Neuronal stem cell (in vitro differentiated cells): ENCODE measurements at regions not wholly inside any gene's neighbourhood (a gene's known extent, or its start where the extent isn't known, plus 50 kb on each side); places are given as distances from the start of the nearest gene placed in this dataset. TPM values are rescaled to one million over a fixed set of nuclear protein-coding genes. Genes with fewer than 3 reads are reported as not detected.

Experiments
- DNase-seq: peaks from one replicate; pipeline ENCODE4 v3.0.0-alpha.2; 2013; ENCODE audit warnings: low spot score
- H2AFZ ChIP-seq: one replicate; pipeline ENCODE4 v1.6.1; 2013; ENCODE audit warnings: mild to moderate bottlenecking, low read length, inconsistent platforms
- H2AK5ac ChIP-seq: 2 replicates; pipeline ENCODE4 v1.6.1; 2013; ENCODE audit warnings: low read depth, mild to moderate bottlenecking, inconsistent platforms, low read length, moderate library complexity, mixed read lengths
- H2BK120ac ChIP-seq: 2 replicates; pipeline ENCODE4 v1.6.1; 2013; ENCODE audit warnings: low read depth, mild to moderate bottlenecking, inconsistent platforms, low read length, moderate library complexity, mixed read lengths
- H2BK12ac ChIP-seq: one replicate; pipeline ENCODE4 v1.6.1; 2013; ENCODE audit warnings: low read length, inconsistent platforms
- H2BK15ac ChIP-seq: 2 replicates; pipeline ENCODE4 v1.6.1; 2013; ENCODE audit warnings: mild to moderate bottlenecking, low read length, inconsistent platforms, mixed read lengths
- H2BK5ac ChIP-seq: one replicate; pipeline ENCODE4 v1.6.1; 2013; ENCODE audit warnings: inconsistent platforms, mild to moderate bottlenecking, low read length, moderate library complexity
- H3K14ac ChIP-seq: one replicate; pipeline ENCODE4 v1.6.1; 2013; ENCODE audit warnings: low read length, inconsistent platforms
- H3K18ac ChIP-seq: 2 replicates; pipeline ENCODE4 v1.6.1; 2013; ENCODE audit warnings: low read length, inconsistent platforms
- H3K23ac ChIP-seq: 2 replicates; pipeline ENCODE4 v1.6.1; 2013; ENCODE audit warnings: low read depth, mild to moderate bottlenecking, mixed read lengths, low read length, inconsistent platforms; ENCODE audit not compliant: poor library complexity
- H3K27ac ChIP-seq: replicated peaks from 3 replicates; pipeline ENCODE4 v1.5.1; 2013; ENCODE audit warnings: low read length, inconsistent platforms
- H3K27me3 ChIP-seq, 3 experiments: 2 replicates each; pipeline ENCODE4 v1.6.1; 2013; ENCODE audit warnings: low read length in 3 of 3, mild to moderate bottlenecking in 2 of 3, inconsistent platforms in 1 of 3, low read depth in 1 of 3, mixed read lengths in 1 of 3, moderate library complexity in 1 of 3; ENCODE audit not compliant: control insufficient read depth in 3 of 3, insufficient read depth in 3 of 3
- H3K36me3 ChIP-seq, 2 donors: replicated peaks in 1 of 2; 2 replicates each; pipeline ENCODE4 v1.6.1; 2013; ENCODE audit warnings: low read length in 2 of 2; ENCODE audit not compliant: control insufficient read depth in 2 of 2, insufficient read depth in 2 of 2
- H3K4ac ChIP-seq: 2 replicates; pipeline ENCODE4 v1.6.1; 2013; ENCODE audit warnings: inconsistent platforms, mild to moderate bottlenecking, low read length, moderate library complexity
- H3K4me1 ChIP-seq, 2 donors: 1 replicate in 1 of 2; 2 replicates in 1 of 2; pipeline ENCODE4 v1.6.1; 2013; ENCODE audit warnings: low read length in 2 of 2, low read depth in 1 of 2; ENCODE audit not compliant: control insufficient read depth in 2 of 2, insufficient read depth in 1 of 2
- H3K4me2 ChIP-seq: one replicate; pipeline ENCODE4 v1.6.1; 2013; ENCODE audit warnings: mild to moderate bottlenecking, low read length, inconsistent platforms; ENCODE audit not compliant: insufficient read depth, poor library complexity, severe bottlenecking
- H3K4me3 ChIP-seq, 2 donors: 2 replicates each; pipeline ENCODE4 v1.5.1; 2013; ENCODE audit warnings: low read length in 2 of 2, mild to moderate bottlenecking in 2 of 2, inconsistent platforms in 1 of 2, moderate library complexity in 1 of 2
- H3K79me1 ChIP-seq: one replicate; pipeline ENCODE4 v1.6.1; 2013; ENCODE audit warnings: low read depth, mild to moderate bottlenecking, inconsistent platforms, low read length, moderate library complexity
- H3K9ac ChIP-seq: one replicate; pipeline ENCODE4 v1.6.1; 2013; ENCODE audit warnings: mild to moderate bottlenecking, low read depth, low read length, inconsistent platforms; ENCODE audit not compliant: poor library complexity
- H3K9me3 ChIP-seq, 2 donors: replicated peaks in 1 of 2; 2 replicates each; pipeline versions ENCODE3 to v1.6.1; 2013; ENCODE audit warnings: low read length in 2 of 2, mild to moderate bottlenecking in 2 of 2, inconsistent platforms in 1 of 2, low read depth in 1 of 2, mixed read lengths in 1 of 2, moderate library complexity in 1 of 2; ENCODE audit not compliant: control insufficient read depth in 2 of 2, insufficient read depth in 1 of 2
- H4K8ac ChIP-seq: one replicate; pipeline ENCODE4 v1.6.1; 2013; ENCODE audit warnings: low read depth, mild to moderate bottlenecking, inconsistent platforms, low read length, moderate library complexity
- H4K91ac ChIP-seq: one replicate; pipeline ENCODE4 v1.6.1; 2013; ENCODE audit warnings: low read length, low read depth, mild to moderate bottlenecking, inconsistent platforms; ENCODE audit not compliant: poor library complexity
- WGBS, 2 donors: extraction: QIAGEN DNeasy Blood & Tissue Kit; methylation state at CpG; one replicate each; pipeline ENCODE4 v1.1.7; 2013; ENCODE audit warnings: missing lambda C conversion rate in 2 of 2, mixed read lengths in 1 of 2; ENCODE audit not compliant: insufficient read length in 2 of 2, insufficient replicate concordance in 1 of 2; ENCODE audit errors: extremely low coverage in 2 of 2; 5-methylcytosine and 5-hydroxymethylcytosine counted together
- small RNA-seq: library from polyadenylated mRNA; stranded (forward); fragments of <200 nt; extraction: miRNeasy Mini kit (QIAGEN cat#:217004); gene quantifications from one replicate; pipeline ENCODE3, GENCODE V24; 2013; ENCODE audit not compliant: insufficient read depth

GRCh38 chr14:18688346-18688745 is 87.4 kb downstream of the OR11H12 start:
- H3K4me1 ChIP-seq, result no peaks in the 10 kb centered on the region
- peaks cover 0 to 4% of the 10 kb centered on the region in 2 donors for H3K9me3 ChIP-seq
- H4K8ac ChIP-seq, result no peak overlapping the region
- no peak overlapping the region for H3K23ac ChIP-seq
- H3K27ac ChIP-seq, result no peak overlapping the region
- DNase-seq, result no peak
- no peak overlapping the region for H2AK5ac ChIP-seq
- no peak overlapping the region for H2AFZ ChIP-seq
- no peaks in the 10 kb centered on the region for H3K27me3 ChIP-seq
- no peak overlapping the region for H3K14ac ChIP-seq
- H3K79me1 ChIP-seq, result no peaks in the 10 kb centered on the region
- H3K4me2 ChIP-seq, result no peak overlapping the region
- no peak overlapping the region for H2BK15ac ChIP-seq
- H4K91ac ChIP-seq, result no peak overlapping the region
- no peak overlapping the region for H3K18ac ChIP-seq
- no CpG with 5 or more reads among the region's 2 CpGs for WGBS, 2 donors
- H2BK120ac ChIP-seq, result no peak overlapping the region
- H3K4ac ChIP-seq, result no peak overlapping the region
- no peak overlapping the region for H3K9ac ChIP-seq
- H2BK12ac ChIP-seq, result no peak overlapping the region
- H3K36me3 ChIP-seq, result no peaks in the 10 kb centered on the region
- H2BK5ac ChIP-seq, result no peak overlapping the region
- no peak overlapping the region for H3K4me3 ChIP-seq

Small RNAs in the stretch of these regions (small RNA-seq; reads per million reads assigned to genes)
- not detected for gene CR383656.3
